ENCODE measurements at regions not wholly inside any gene's neighbourhood (a gene's known extent, or its start where the extent isn't known, plus 50 kb on each side); places are given as distances from the start of the nearest gene placed in this dataset.

- ATAC-seq: no peak
- Mint-ChIP-seq H3K4me1 (no peaks in the 10 kb centered on the region), H3K27me3 (no peaks in the 10 kb centered on the region), H3K9me3 (peaks cover 6% of the 10 kb centered on the region), H3K4me3 (no peak overlapping the region), H3K27ac (no peak overlapping the region), H3K36me3 (no peaks in the 10 kb centered on the region)
Measured at GRCh38 chr14:87108726-87109125, 884.3 kb downstream of the GALC start.

GRCh38 chr14:87102811-87103378 lies 890.1 kb downstream of the GALC start:
- Mint-ChIP-seq H3K36me3 (no peaks in the 10 kb centered on the region), H3K27ac (no peak overlapping the region), H3K27me3 (no peaks in the 10 kb centered on the region), H3K4me1 (no peaks in the 10 kb centered on the region), H3K4me3 (no peak overlapping the region), H3K9me3 (peaks cover 8% of the 10 kb centered on the region)
- no peak for ATAC-seq

- Mint-ChIP-seq H3K4me3 (no peak overlapping the region), H3K27me3 (no peaks in the 10 kb centered on the region), H3K27ac (no peak overlapping the region), H3K4me1 (no peaks in the 10 kb centered on the region), H3K36me3 (no peaks in the 10 kb centered on the region), H3K9me3 (no peaks in the 10 kb centered on the region)
- ATAC-seq: no peak
Measured at GRCh38 chr14:87097015-87097414, 896.0 kb downstream of the GALC start.

- Mint-ChIP-seq H3K9me3 (no peaks in the 10 kb centered on the region), H3K36me3 (no peaks in the 10 kb centered on the region), H3K27ac (no peak overlapping the region), H3K4me1 (no peaks in the 10 kb centered on the region), H3K4me3 (no peak overlapping the region), H3K27me3 (no peaks in the 10 kb centered on the region)
- no peak for ATAC-seq
Measured at GRCh38 chr14:87094913-87095312, 898.1 kb downstream of the GALC start.

- Mint-ChIP-seq H3K27ac (no peak overlapping the region), H3K9me3 (peaks cover 2% of the 10 kb centered on the region), H3K4me3 (no peak overlapping the region)
Measured at GRCh38 chr14:87088588-87088987, 904.4 kb downstream of the GALC start.

GRCh38 chr14:87087881-87088280 lies 905.1 kb downstream of the GALC start:
- Mint-ChIP-seq H3K36me3 (no peaks in the 10 kb centered on the region), H3K4me1 (no peaks in the 10 kb centered on the region), H3K27ac (no peak overlapping the region), H3K9me3 (peaks cover 4% of the 10 kb centered on the region), H3K27me3 (no peaks in the 10 kb centered on the region), H3K4me3 (no peak overlapping the region)
- ATAC-seq: no peak

More at GRCh38 chr14:87088588-87088987, 904.4 kb downstream of the GALC start:
- H3K36me3 Mint-ChIP-seq: no peaks in the 10 kb centered on the region
- no peak for ATAC-seq
- H3K4me1 Mint-ChIP-seq: no peaks in the 10 kb centered on the region
- no peaks in the 10 kb centered on the region for H3K27me3 Mint-ChIP-seq

- Mint-ChIP-seq H3K27me3 (no peaks in the 10 kb centered on the region), H3K27ac (no peak overlapping the region), H3K4me3 (no peak overlapping the region), H3K4me1 (no peaks in the 10 kb centered on the region), H3K9me3 (peaks cover 4% of the 10 kb centered on the region), H3K36me3 (no peaks in the 10 kb centered on the region)
- ATAC-seq: no peak
Measured at GRCh38 chr14:87084908-87085307, 908.1 kb downstream of the GALC start.

- peaks cover 7% of the 10 kb centered on the region for H3K9me3 Mint-ChIP-seq
- H3K27me3 Mint-ChIP-seq: no peaks in the 10 kb centered on the region
- ATAC-seq: no peak
- H3K27ac Mint-ChIP-seq: no peak overlapping the region
- H3K4me1 Mint-ChIP-seq: no peaks in the 10 kb centered on the region
- no peaks in the 10 kb centered on the region for H3K36me3 Mint-ChIP-seq
- H3K4me3 Mint-ChIP-seq: no peak overlapping the region
Measured at GRCh38 chr14:87082917-87083316, 910.1 kb downstream of the GALC start.

- H3K27me3 Mint-ChIP-seq: no peaks in the 10 kb centered on the region
- H3K9me3 Mint-ChIP-seq: peaks cover 5% of the 10 kb centered on the region
- H3K27ac Mint-ChIP-seq: no peak overlapping the region
- H3K4me1 Mint-ChIP-seq: no peaks in the 10 kb centered on the region
- no peak for ATAC-seq
- H3K4me3 Mint-ChIP-seq: no peak overlapping the region
- no peaks in the 10 kb centered on the region for H3K36me3 Mint-ChIP-seq
Measured at GRCh38 chr14:87081004-87081403, 912.0 kb downstream of the GALC start.

GRCh38 chr14:87080146-87080545 lies 912.8 kb downstream of the GALC start:
- no peak overlapping the region for H3K4me3 Mint-ChIP-seq
- no peaks in the 10 kb centered on the region for H3K36me3 Mint-ChIP-seq
- H3K9me3 Mint-ChIP-seq: peaks cover 5% of the 10 kb centered on the region
- no peaks in the 10 kb centered on the region for H3K4me1 Mint-ChIP-seq
- ATAC-seq: no peak
- H3K27me3 Mint-ChIP-seq: no peaks in the 10 kb centered on the region
- no peak overlapping the region for H3K27ac Mint-ChIP-seq

GRCh38 chr14:87079416-87079815 lies 913.6 kb downstream of the GALC start:
- H3K4me1 Mint-ChIP-seq: no peaks in the 10 kb centered on the region
- no peak for ATAC-seq
- no peaks in the 10 kb centered on the region for H3K36me3 Mint-ChIP-seq
- peaks cover 5% of the 10 kb centered on the region for H3K9me3 Mint-ChIP-seq
- no peak overlapping the region for H3K27ac Mint-ChIP-seq
- no peak overlapping the region for H3K4me3 Mint-ChIP-seq
- H3K27me3 Mint-ChIP-seq: no peaks in the 10 kb centered on the region

- Mint-ChIP-seq H3K27me3 (no peaks in the 10 kb centered on the region), H3K4me3 (no peak overlapping the region), H3K27ac (no peak overlapping the region), H3K36me3 (no peaks in the 10 kb centered on the region), H3K4me1 (no peaks in the 10 kb centered on the region), H3K9me3 (peaks cover 3% of the 10 kb centered on the region)
- no peak for ATAC-seq
Measured at GRCh38 chr14:87076922-87077321, 916.1 kb downstream of the GALC start.

GRCh38 chr14:87076146-87076545 lies 916.8 kb downstream of the GALC start:
- H3K4me3 Mint-ChIP-seq: no peak overlapping the region
- H3K27me3 Mint-ChIP-seq: no peaks in the 10 kb centered on the region
- H3K27ac Mint-ChIP-seq: no peak overlapping the region
- H3K4me1 Mint-ChIP-seq: no peaks in the 10 kb centered on the region
- ATAC-seq: no peak
- H3K36me3 Mint-ChIP-seq: no peaks in the 10 kb centered on the region
- peaks cover 3% of the 10 kb centered on the region for H3K9me3 Mint-ChIP-seq

- Mint-ChIP-seq H3K4me1 (no peaks in the 10 kb centered on the region), H3K4me3 (no peak overlapping the region), H3K36me3 (no peaks in the 10 kb centered on the region), H3K27me3 (no peaks in the 10 kb centered on the region), H3K27ac (no peak overlapping the region), H3K9me3 (peaks cover 3% of the 10 kb centered on the region)
- ATAC-seq: no peak
Measured at GRCh38 chr14:87073880-87074570, 919.0 kb downstream of the GALC start.

- Mint-ChIP-seq H3K4me1 (no peaks in the 10 kb centered on the region), H3K27me3 (no peaks in the 10 kb centered on the region), H3K27ac (no peak overlapping the region), H3K36me3 (no peaks in the 10 kb centered on the region), H3K4me3 (no peak overlapping the region), H3K9me3 (peaks cover 5% of the 10 kb centered on the region)
- no peak for ATAC-seq
Measured at GRCh38 chr14:87067591-87067990, 925.4 kb downstream of the GALC start.

GRCh38 chr14:87067061-87067460 lies 925.9 kb downstream of the GALC start:
- peaks cover 5% of the 10 kb centered on the region for H3K9me3 Mint-ChIP-seq
- no peak for ATAC-seq
- H3K4me1 Mint-ChIP-seq: no peaks in the 10 kb centered on the region
- no peaks in the 10 kb centered on the region for H3K27me3 Mint-ChIP-seq
- H3K27ac Mint-ChIP-seq: no peak overlapping the region
- no peaks in the 10 kb centered on the region for H3K36me3 Mint-ChIP-seq
- H3K4me3 Mint-ChIP-seq: no peak overlapping the region

Measured in stimulated activated memory B cell treated with anti-CD40 and anti-IgM and Interleukin-4, amounts not matched to agents 10 μg/mL and 1 μg/mL and 100 μg/mL, for 72 hours (primary cell).